ENCODE measurements at regions not wholly inside any gene's neighbourhood (a gene's known extent, or its start where the extent isn't known, plus 50 kb on each side); places are given as distances from the start of the nearest gene placed in this dataset.

- TF ChIP-seq POLR2A (IDR thresholded peaks at IDR 0.05) (no peak), CTCF (IDR thresholded peaks at IDR 0.05) (no peak)
Observed at GRCh38 chr9:79778581-79778980, 206.8 kb downstream of the TLE4 start.

Measured in body of pancreas (tissue), 4 donors.